GM21367 (cell line): ENCODE measurements at regions not wholly inside any gene's neighbourhood (a gene's known extent, or its start where the extent isn't known, plus 50 kb on each side); places are given as distances from the start of the nearest gene placed in this dataset.

Experiments
- ATAC-seq: cut with Tn5 transposase; IDR thresholded peaks from one replicate; pipeline ENCODE4 v1.9.1; 2021; ENCODE audit not compliant: unreplicated experiment

DNA sequence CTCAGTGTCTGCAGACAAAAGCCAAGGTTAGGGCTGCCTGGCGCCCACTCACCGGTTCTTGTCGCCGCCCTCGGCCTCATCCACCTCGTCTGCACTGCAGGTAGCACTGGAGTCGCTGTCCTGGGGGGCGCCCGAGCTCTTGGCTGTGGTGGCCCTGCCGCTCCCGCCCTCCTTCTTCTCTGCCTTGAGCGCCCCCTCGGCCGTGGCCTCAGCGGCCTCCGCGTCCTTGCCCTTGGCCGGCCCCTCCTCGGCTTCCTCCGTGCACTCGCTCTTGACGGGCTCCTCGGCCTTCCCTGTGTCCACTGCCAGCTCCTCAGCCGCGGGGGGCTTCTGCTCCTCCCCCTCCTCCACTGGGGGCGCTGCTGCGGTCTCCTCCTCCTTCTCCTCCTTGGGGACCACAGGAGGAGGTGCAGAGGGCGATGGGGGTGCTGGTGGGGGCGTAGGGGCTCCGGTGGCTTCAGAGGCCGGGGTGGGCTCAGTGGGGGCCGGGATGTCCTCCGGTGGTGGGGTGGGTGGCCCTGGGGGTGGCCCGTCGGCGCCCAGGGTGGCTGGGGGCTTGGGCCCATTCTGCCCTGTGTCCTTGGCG, 77.2 kb downstream of the RFLNA start:
- no peak for ATAC-seq

DNA sequence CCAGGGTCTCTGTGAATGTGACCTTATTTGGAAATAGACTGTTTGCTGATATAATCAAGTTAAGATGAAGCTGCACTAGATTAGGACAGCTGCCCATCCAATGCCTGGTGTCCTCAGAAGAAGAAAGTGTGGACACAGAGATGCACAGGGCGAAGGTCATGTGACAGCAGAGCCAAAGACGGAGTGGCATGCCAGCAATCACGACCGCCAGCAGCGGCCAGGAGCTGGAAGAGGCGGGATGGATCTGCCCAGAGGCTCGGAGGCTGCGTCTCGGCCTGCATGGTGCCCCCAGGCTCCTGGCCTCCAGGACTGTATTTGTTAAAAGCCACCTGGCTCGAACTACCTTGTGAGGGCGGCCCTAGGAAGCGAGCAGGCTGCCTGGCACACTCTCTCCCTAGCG, 76.5 kb downstream of the RFLNA start:
- no peak for ATAC-seq

DNA sequence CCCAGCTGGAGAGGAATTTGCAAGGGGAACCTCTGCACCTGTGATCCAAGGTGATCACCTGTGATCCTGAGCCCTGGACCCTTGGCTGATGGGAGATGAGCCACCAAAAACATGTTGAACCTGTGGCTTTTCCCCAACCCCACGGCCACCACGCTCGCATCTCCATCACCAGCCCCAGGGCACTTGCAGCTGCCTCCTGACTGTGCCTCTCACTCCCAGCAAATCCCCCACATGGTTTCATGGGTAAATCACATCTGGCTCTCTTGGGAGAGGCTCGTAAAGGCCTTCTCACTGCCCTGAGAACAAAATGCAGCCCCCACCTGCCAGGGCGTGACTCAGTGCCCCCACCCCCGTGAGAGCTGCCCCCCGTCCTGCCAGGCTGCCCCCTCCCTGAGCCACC, 76.0 kb downstream of the RFLNA start:
- no peak for ATAC-seq

DNA sequence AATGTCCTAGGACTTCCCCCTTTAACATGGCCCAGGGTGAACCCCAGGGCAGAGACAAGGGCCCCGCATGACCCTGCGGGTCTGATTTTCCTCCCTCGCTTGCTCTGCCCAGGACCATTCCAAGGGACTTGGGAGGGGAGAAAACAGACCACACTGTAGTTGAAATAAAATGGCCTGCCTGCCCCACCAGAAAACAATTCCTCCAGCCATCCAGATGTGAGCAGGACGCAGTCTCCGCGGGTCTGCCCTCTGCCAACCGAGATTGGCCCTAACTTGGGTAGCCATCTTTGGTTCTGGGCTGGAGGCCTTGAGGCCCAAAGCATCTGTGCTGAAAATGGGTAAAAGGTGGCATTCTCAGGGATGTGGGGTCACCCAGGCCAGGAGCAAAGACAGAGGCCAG, 75.5 kb downstream of the RFLNA start:
- no peak for ATAC-seq

DNA sequence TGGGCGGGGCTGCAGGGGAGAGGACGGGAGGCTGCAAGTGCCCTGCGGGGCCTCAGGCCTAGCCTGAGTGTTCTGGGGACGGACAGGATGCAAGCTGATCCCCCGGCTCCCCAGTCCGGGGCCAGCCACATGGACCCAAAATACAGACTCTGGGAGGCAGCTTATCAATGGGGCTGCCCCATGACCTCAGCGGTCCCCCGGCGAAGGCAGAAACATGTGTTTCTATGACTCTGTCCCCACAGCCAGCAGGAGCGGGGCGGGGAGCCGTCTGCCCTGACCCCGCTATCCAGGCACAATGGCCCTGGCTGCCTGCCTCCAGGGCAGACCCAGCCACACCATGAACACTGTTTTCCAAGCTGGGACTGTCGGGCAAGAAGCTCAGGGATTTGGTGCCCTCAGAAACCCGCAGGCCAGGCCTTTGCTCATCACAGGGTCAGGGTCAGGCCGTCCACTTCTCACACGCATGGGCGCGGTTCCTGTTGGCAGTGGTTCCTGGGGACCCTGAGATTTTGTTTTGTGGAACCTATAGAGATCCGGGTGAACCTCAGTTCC, 75.0 kb downstream of the RFLNA start:
- no peak for ATAC-seq

DNA sequence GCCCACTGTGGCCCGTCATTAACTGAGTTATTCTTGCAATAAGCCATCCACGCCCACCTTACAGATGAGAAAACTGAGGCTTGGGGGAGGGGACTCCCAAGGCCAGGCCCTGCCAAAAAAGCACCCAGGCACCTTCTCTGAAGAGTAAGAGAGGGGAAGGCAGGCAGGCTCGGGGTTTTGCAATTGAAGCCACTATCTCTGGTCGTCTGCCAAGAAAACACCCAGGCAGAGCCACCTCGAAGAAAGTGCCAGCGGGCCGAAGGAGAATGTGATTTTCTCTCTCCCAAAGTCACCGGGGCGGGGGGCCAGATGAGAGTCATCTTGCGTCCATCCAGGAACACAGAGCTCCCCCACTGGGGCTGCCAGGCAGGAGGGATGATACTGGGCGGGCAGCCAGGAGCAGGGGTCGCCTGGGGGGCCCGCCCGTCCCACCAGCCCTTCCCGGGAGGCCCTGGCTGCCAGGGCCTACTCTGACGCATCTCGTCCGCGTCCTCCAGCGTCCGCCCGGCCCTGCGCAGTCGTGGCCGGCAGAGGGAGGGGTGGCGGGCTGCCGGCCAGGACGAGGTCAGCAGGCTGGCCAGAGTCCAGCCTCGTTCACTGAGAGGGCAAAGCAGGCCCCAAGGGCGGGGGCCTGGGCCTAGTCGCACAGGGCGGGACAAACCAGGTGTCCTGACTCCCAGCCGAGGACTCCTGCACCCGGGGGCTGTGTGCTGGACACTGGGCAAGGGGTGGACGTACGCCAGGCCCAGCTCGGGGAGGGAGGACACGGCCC, 74.3 kb downstream of the RFLNA start:
- ATAC-seq: no peak

DNA sequence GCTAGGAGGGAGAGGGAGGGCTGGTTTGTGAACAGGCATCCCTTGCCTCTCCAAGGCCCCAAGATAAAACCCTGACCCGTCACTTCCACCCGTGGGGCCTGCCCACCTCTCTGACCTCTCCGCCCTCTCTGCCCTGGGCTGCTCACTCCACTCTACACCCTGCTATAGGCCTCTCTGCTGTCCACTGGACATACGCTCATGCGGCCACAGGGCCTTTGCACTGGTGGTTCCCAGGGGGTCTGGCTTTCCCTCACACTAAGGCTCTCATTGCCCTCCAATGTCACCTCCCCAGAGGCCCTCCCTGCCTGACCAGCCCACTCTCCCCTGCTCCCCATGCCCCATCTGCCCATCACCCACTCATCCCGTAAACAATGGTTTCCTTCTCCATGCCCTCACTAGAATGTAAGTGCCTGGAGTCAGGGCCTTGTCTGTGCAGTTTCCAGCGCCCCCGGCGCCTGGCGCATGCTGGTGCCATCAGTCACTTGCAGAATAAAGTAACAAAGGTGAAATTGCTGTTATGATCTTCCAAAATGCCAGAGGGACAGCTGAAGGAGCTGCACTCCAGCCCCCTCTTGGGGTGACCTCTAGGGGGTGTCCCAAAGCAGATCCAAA, 73.6 kb downstream of the RFLNA start:
- ATAC-seq: no peak

DNA sequence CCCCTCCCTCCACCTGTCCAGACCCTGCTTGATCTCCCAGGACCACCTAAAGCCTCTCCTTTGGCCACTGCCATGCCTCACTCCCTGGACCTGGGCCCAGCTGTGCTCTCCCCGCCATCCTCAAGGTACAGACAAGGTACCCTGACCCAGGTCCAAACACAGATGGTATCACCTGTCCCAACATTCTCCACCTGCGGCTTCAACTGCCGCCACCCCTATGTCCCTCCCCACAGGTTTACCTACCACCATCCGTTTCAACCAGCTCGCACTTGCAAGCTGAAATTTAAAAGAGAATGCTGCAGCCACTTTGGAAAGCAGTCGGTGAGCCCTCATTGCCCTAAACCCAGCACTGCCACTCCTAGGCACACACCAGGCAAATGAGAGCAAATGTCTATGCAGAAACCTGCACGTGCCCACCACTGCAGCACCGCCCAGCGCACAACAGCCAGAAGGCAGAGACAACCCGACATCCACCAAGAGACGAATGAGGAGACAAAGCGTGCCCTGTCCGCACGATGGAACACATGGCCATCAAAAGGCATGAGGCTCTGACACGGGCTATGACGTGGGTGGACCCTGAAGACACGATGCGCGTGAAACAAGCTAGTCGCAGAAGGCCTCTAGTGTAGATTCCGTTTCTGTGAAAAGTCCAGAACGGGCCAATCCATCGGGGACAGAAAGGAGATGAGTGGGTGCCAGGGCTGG, 71.0 kb downstream of the RFLNA start:
- no peak for ATAC-seq
